ENCODE measurements at regions not wholly inside any gene's neighbourhood (a gene's known extent, or its start where the extent isn't known, plus 50 kb on each side); places are given as distances from the start of the nearest gene placed in this dataset.

GRCh38 chr13:55001881-55002280, 1973.3 kb downstream of the OLFM4 start:
- no peak for DNase-seq (ENCODE audit: unreplicated experiment)
- Mint-ChIP-seq H3K9me3 (ENCODE audit: unreplicated experiment) (peaks cover 7% of the 10 kb centered on the region), H3K4me3 (ENCODE audit: unreplicated experiment) (no peak overlapping the region), H3K36me3 (ENCODE audit: insufficient read depth, unreplicated experiment) (no peaks in the 10 kb centered on the region), H3K4me1 (ENCODE audit: insufficient read depth, unreplicated experiment) (no peaks in the 10 kb centered on the region), H3K27ac (ENCODE audit: low read depth, unreplicated experiment) (no peak overlapping the region), H3K27me3 (ENCODE audit: insufficient read depth, unreplicated experiment) (no peaks in the 10 kb centered on the region)
- no TSS peak for BruUV-seq (replicated peaks)
- intact Hi-C loops (cut with micrococcal nuclease): no loop called here
- ChIA-PET CTCF (no interaction called here), POLR2A (no interaction called here)
- TF ChIP-seq CTCF (IDR thresholded peaks at IDR 0.05; ENCODE audit: unreplicated experiment): no peak

- intact Hi-C loops (cut with micrococcal nuclease): no loop called here
- H3K27ac Mint-ChIP-seq (ENCODE audit: low read depth, unreplicated experiment): no peak overlapping the region
- H3K36me3 Mint-ChIP-seq (ENCODE audit: insufficient read depth, unreplicated experiment): no peaks in the 10 kb centered on the region
- DNase-seq (ENCODE audit: unreplicated experiment): no peak
- no peaks in the 10 kb centered on the region for H3K27me3 Mint-ChIP-seq (ENCODE audit: insufficient read depth, unreplicated experiment)
- H3K9me3 Mint-ChIP-seq (ENCODE audit: unreplicated experiment): peaks cover 7% of the 10 kb centered on the region
- POLR2A ChIA-PET: interaction anchor here (0.6 kb wide), 1 partner anchor 29 kb away, joined by 3 read pairs; no protein-coding TSS in a partner anchor
- H3K4me3 Mint-ChIP-seq (ENCODE audit: unreplicated experiment): no peak overlapping the region
- no peaks in the 10 kb centered on the region for H3K4me1 Mint-ChIP-seq (ENCODE audit: insufficient read depth, unreplicated experiment)
- no peak for TF ChIP-seq CTCF (IDR thresholded peaks at IDR 0.05; ENCODE audit: unreplicated experiment)
- no TSS peak for BruUV-seq (replicated peaks)
- CTCF ChIA-PET: no interaction called here
These were observed 1979.1 kb downstream of the OLFM4 start for GRCh38 chr13:55007681-55008080.

GRCh38 chr13:55013051-55013450, 1984.4 kb downstream of the OLFM4 start:
- H3K27me3 Mint-ChIP-seq (ENCODE audit: insufficient read depth, unreplicated experiment): no peaks in the 10 kb centered on the region
- intact Hi-C loops (cut with micrococcal nuclease): no loop called here
- no peak overlapping the region for H3K4me3 Mint-ChIP-seq (ENCODE audit: unreplicated experiment)
- no peaks in the 10 kb centered on the region for H3K36me3 Mint-ChIP-seq (ENCODE audit: insufficient read depth, unreplicated experiment)
- H3K4me1 Mint-ChIP-seq (ENCODE audit: insufficient read depth, unreplicated experiment): no peaks in the 10 kb centered on the region
- TF ChIP-seq CTCF (IDR thresholded peaks at IDR 0.05; ENCODE audit: unreplicated experiment): no peak
- no peak for DNase-seq (ENCODE audit: unreplicated experiment)
- no TSS peak for BruUV-seq (replicated peaks)
- H3K27ac Mint-ChIP-seq (ENCODE audit: low read depth, unreplicated experiment): no peak overlapping the region
- H3K9me3 Mint-ChIP-seq (ENCODE audit: unreplicated experiment): peaks cover 4% of the 10 kb centered on the region
- POLR2A ChIA-PET: no interaction called here
- CTCF ChIA-PET: no interaction called here

GRCh38 chr13:55029280-55029679, 2000.7 kb downstream of the OLFM4 start:
- CTCF ChIA-PET: interaction anchor here (0.7 kb wide), 1 partner anchor 13 kb away, joined by 3 read pairs; no protein-coding TSS in a partner anchor
- Mint-ChIP-seq H3K4me3 (ENCODE audit: unreplicated experiment) (no peak overlapping the region), H3K4me1 (ENCODE audit: insufficient read depth, unreplicated experiment) (no peaks in the 10 kb centered on the region), H3K9me3 (ENCODE audit: unreplicated experiment) (peaks cover 14% of the 10 kb centered on the region), H3K36me3 (ENCODE audit: insufficient read depth, unreplicated experiment) (no peaks in the 10 kb centered on the region), H3K27me3 (ENCODE audit: insufficient read depth, unreplicated experiment) (peaks cover 11% of the 10 kb centered on the region), H3K27ac (ENCODE audit: low read depth, unreplicated experiment) (no peak overlapping the region)
- intact Hi-C loops (cut with micrococcal nuclease): no loop called here
- no TSS peak for BruUV-seq (replicated peaks)
- DNase-seq (ENCODE audit: unreplicated experiment): no peak
- POLR2A ChIA-PET: interaction anchor here (0.6 kb wide), 1 partner anchor 19 kb away, joined by 3 read pairs; no protein-coding TSS in a partner anchor
- no peak for TF ChIP-seq CTCF (IDR thresholded peaks at IDR 0.05; ENCODE audit: unreplicated experiment)

All from MCF 10A (cell line).